Activated CD4-positive, alpha-beta T cell treated with anti-CD3 and anti-CD28 coated beads, Interleukin-2, amount 50 U/mL, for 24 hours (primary cell): ENCODE measurements at regions not wholly inside any gene's neighbourhood (a gene's known extent, or its start where the extent isn't known, plus 50 kb on each side); places are given as distances from the start of the nearest gene placed in this dataset.

Source experiments
- DNase-seq, 2 donors: peaks; one replicate each; pipeline ENCODE4 v3.0.0-alpha.2; 2020; ENCODE audit warnings: low read depth in 1 of 2, low spot score in 1 of 2

DNA sequence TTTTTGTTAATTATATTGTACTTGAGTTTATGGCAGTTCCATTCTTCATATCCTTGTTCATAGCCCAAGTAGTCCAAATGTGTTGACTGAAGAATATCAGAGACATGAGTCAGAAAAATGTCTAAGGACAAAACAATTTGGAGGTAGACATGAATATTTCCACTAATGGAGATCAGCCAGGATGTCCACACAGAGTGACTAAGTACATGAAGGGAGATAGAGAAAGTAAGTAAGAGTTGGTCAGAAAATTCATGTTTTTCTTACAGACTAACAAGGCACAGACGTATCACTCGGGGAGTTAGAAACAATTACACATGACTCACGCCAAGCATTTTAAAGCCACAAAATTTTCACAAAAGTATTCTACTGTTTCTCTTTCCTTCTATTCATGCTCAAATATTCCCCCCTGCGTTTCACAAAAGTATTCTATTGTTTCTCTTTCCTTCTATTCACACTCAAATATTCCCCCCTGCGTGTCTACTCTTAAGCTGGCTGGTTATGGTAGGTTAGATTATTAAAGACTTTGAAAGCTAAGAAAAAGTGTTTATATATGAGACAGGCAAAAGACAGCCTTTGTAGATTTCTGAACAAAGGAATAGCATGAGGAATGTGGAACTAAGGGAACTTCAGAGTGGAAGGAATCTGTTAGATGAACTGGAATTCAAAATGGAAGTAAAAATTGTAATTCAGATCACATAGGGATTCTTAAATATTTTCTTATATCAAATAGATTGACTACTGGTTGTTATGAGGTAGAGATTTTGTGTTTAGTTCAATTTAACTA is 648.7 kb upstream of the CCDC54 start:
- DNase-seq: no peak

DNA sequence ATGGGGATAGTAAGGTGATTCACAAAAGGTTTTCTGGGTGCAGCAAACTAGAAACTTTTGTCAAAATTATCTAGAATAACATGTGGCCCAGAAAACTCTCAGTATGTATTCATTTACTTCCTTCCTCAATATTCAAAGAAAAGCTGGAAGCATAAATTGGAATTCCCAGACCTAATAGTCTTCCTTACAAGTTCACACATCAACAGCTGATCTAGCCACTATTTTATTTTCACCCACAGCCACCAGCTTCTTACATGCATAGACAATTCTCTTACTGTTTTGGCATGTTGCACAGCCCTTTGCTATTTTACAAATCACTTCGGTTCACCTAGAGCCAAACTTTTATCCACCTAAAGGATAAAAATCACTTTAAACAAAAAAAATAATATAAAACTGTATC is 647.8 kb upstream of the CCDC54 start:
- no peak for DNase-seq

DNA sequence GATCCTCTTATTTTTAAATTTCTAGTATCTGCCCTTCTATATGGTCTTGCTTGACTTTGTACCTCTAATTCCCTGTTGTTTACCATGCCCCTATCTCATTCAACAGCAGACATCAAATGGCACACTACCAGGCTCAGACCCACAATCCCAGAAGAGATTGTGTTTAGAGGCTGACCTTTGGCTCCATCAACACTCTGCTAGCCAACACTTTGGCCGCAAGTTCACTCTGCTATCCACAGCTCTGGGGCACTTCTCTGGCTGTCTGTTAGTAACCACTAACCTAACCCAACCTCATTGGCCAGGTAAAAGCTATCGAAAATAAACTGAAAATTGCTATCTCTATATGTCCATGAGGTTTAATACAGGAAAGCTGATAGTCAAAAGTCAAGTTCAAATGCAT is 646.0 kb upstream of the CCDC54 start:
- no peak for DNase-seq

DNA sequence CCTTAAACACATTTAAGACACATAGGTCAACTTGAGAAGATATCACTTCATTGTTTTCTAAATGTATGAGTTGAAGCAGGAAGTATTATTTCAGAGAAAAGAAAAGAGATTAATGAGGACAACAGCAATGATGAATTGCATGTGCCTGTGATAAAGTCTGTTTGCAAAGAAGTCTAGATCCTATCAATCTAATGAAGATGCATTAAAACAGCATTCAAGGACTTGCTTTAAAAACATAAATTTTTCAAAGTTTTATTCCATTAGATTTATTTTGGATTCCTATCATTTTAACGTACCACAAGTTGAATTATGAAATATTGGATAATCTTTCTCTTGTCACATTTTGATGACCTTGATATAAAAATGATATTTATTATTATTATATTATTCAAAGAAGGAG is 642.5 kb upstream of the CCDC54 start:
- DNase-seq: no peak

DNA sequence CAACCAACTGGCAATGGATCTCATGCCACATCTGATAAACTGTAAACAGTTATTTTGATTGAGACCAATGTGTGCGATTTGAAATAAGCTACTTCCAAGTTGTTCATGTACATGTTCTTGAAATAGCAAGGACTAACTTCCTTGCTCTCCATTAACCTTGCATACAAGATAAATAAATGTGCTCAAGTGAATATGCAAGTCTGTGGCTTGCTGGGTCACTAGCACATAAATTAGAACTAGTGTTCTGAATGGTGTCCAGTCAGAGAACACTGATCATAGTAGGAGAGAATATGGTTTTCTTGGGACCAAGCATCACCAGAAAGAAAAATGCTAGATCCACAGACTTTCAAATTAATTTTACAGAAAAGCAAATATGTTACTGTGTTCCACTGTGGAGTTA is 640.0 kb upstream of the CCDC54 start:
- no peak for DNase-seq

DNA sequence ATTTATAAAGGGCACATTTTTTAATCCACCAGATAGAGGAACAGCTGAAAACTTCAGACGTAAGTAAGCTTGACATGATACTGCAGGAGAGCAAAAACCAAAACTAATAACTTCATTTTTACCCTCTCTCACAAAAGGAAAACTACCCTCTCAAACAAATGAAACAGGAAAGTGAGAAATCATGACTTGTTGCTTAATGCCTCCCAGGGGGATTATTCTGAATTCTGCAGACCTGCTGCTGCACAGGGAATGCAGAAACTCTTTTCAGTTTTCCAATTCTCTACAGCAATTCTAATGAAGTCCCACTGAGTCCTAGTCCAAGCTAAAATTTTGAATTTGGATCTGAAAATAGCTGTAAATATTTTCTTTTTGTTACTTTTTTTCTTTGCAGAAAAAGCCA is 637.1 kb upstream of the CCDC54 start:
- DNase-seq: no peak

DNA sequence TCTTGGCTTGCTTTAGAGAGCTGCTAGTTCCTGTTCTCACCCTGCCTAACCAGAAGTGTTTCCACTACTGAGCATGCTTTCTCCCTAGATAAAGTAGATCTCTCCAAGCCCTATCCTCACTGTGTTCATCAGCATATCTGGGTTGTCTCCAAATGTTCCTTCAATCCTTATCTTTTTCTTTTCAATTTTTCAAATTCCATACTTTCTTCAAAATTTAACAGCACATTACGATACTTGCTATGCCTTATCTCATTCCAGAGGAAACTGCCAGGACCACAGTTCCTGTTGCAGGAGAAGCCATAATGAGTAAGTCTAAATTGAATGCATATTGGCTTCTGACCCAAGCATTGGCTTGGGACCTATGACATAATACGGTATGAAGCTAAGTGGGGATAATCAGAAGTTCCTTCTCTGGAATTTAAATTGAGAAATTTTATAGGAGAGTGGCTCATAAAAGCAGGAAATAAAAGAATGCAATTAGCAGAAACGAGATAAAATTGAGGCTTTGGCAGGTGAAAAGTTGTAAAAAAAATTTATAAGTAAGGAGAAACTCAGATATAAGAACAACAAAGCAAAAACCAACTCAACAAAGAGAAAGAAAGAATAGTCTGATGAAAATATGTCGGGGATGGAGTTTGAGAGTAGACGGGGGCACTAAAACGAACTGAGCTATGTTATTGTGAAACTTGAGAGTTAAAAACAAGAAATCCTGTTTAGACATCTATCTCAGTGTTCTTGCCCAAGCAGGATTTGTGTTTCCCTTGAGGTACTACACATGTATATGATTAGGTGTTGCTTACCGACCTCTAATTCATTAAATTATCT is 631.7 kb upstream of the CCDC54 start:
- no peak for DNase-seq

DNA sequence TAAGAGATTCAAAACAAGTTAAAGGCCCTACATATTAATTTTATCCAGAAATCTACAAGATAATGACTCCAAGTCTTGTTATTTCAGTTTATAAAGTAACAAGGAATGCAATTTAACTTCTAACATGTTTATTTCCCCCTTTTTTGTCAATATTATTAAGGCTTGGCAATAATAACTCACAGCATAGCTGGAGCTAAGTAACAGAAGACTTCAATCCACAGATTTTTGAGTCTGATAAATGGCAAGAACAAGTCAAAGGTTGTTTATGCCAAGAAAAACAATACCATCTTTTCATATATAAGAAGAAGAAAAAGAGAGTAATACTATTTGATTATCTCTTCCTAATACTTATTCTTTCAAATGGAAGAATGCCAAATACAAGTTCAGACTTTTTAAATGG is 631.0 kb upstream of the CCDC54 start:
- DNase-seq: no peak

DNA sequence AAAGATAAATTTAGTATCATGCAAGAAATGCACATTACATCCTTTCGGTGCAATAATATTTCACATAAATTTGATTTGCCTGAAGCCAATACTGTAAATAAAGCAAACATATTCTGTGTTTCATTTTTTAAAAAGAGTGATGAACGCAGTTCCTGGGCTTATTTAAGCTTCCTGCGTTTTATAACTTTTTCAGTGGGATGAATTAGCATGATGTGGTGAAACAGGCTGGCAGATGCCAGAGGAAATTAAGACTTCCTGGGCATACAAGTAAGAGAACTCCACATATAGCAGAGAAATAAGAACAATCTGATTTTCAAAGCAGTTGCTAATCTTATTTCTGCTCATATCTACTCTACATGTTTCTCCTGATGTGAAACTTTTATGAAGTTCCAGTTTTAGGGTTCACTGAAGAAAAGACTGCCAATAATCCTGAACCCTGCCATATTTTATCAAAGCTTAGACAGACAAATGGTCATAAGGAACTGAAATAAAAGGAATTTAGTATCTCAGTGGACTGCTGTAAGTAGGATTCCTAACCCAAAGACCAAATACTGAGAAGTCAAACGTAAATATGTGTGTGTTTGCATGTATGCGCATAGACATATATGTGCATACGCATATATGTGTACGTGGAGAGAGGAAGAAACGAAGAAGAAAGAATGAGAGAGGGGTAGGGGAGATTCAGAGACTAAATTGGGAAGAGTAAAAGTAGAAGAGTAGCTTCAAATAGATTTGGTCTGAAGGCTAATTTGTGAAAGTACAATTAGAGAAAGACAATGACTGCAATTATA is 628.6 kb upstream of the CCDC54 start:
- no peak for DNase-seq

DNA sequence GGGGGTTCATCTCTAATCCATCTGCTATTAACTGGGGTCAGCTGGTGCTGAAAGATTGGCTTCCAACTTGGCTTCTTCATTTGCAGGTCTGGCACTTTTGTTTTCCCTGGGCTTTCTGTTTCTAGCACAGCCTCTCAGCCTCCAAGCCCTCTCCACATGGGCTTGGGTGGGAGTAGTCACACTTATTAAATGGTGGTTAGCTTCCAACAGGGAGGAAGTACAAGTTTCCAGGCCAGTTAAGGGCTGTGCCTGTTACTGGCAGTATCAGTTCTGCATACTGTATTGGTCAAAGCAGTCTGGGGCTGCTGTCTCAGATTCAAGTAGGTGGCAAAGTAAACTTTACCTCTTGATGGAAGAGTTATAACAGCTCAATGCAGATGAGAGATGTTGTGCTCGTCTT is 627.1 kb upstream of the CCDC54 start:
- DNase-seq: no peak

DNA sequence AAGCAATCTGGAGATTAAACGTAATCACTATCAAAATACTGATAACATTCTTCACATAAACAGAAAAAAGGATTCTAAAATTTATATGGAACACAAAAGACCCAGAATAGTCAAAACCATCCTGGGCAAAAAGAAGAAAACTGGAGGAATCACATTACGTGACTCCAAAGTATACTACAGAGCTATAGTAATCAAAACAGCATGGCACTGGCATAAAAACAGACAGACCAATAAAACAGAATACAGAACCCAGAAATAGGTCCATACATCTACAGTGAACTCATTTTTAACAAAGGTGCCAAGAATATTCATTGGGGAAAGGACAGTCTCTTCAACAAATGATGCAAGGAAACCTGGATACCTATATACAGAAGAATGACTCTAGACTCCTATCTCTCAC is 621.9 kb upstream of the CCDC54 start:
- DNase-seq: no peak

DNA sequence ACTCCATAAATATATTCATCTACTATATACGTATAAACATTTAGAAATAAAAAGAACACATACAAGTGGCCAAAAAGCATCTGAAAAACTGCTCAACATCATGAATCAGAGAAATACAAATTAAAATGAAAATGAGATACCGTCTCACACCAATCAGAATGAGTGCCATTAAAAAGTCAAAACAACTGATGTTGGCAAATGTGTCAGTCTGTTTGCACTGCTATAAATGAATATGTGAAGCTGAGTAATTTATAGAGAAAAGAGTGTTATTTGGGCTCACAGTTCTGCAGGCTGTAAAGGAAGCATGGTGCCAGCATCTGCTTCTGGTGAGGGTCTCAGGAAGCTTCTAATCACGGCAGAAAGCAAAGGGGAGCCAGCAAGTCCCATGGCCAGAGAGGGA is 620.3 kb upstream of the CCDC54 start:
- DNase-seq: no peak

DNA sequence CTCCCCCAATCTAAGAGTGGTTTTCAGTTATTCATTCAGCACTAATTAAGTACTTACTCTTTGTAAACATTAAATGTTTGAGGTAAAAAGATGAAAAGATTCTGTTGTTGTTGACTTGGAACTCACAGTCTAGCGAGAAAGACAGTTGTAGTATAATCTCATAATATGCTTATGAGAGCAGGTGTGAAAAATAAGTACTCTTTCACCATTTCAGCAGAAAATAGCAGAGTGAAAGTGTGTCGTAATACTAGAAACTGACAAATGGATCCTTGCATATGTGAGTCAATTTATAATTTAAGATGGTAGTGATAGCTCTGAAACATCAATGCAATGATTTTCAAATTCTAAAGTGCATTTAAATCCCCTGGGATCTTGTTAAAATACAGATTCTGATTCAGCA is 618.8 kb upstream of the CCDC54 start:
- DNase-seq: no peak

DNA sequence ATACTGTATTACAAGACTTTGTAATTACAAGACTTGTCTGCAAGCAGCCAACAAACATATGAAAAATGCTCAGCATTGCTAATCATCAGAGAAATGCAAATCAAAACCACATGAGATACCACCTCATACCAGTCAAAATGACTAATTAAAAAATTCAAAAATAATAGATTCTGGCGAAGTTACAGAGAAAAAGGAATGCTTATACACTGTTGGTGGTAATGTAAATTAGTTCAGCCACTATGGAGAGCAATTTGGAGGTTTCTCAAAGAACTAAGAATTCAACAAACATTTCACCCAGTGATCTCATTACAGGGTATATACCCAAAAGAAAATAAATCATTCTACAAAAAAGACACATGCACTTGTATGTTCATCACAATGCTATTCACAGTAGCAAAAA is 617.5 kb upstream of the CCDC54 start:
- no peak for DNase-seq

DNA sequence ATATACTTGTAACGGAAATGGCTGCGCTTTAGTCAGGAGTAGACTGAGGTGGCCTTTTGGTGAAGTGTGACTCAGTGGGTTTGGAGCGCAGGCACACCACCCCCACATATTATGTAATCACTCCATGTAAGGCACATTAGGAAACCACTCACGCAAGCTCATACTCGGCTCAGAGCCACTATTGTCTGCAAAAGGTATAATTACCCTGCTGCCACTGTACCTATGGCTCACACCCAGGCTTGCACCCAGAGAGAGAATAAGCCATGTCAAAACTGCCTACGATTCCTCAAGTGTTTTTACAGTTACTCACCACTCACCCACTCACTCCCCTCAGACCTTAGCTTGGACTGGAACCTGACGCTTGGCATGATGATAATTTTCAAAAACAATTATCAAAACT is 611.9 kb upstream of the CCDC54 start:
- DNase-seq: no peak

DNA sequence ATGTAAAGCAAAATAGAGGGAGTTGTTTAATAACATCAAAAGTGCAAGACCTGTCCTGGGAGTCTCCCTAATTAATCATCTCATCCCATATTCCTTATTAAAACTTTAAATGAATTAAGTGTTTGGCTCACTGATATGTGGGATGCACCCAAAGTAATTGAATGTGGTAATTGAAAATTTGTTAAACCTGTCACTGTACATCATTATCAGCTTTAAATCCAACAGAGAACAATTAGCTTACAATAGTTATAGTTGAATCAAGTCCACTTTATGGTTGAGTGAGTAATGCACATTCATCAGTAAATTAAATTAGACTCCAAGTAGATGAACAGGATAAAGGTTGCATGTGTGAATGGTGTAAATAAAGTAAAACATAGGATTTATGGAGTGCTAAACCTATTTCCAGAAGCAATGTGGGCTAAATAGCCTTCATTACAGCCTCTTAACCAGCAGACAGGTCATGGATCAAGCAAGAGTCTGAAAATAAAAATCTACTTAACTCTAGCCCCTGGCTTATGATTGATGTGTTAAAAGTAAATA is 608.2 kb upstream of the CCDC54 start:
- DNase-seq: no peak

DNA sequence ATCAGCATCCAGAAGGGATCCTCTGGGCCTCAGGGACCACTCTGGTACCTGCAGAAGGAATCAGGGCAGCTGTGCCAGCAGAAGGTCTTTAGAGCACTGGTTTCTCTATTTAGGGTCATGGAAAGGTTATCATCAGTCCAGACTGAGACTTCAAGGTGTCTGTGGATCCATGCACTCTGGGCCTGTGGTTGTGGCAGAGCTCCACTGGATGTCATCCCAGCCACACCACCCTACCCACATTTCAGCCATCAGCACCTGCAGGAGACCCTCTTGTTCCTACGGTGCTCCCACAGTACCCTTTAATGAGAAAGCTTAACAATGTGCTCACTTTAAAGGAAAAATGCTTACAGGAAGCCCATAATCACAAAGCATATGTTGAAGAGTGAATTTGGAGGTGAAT is 603.4 kb upstream of the CCDC54 start:
- DNase-seq: no peak

DNA sequence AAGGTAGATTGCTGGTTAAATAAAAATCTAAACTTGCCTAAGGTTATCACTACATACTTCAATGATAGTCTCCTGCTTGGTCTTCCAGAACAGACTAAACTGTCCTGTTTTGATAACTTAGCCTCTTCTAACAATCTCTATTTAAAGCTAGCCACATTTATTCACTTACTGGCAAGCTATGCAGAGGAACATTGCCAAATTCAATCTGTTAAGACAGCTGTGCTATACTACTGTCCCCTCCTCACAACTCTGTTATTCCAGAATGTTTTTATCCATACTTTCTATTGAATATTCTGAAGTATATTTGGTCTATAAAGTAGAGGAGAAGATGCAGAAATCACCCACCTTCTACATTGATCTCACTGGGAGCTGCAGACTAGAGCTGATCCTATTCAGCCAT is 594.0 kb upstream of the CCDC54 start:
- no peak for DNase-seq

DNA sequence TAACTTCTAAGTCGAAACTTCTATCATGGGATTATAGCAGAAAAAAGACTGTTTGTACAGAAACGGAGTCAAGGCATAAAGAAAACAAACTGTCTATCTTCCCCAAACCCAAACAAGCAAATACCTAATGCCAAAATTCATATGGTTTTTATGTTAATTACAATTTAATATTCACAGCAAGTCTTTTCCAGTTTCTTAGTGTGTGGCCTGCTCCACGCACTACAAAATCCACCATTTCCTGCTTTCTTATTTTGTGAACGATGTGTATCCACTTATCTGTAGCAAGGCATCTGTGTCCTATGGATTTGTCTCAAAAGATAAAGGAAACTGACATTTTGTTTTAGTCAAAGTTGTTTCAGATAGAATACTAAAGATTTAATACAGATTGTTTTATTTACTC is 588.0 kb upstream of the CCDC54 start:
- DNase-seq: no peak

DNA sequence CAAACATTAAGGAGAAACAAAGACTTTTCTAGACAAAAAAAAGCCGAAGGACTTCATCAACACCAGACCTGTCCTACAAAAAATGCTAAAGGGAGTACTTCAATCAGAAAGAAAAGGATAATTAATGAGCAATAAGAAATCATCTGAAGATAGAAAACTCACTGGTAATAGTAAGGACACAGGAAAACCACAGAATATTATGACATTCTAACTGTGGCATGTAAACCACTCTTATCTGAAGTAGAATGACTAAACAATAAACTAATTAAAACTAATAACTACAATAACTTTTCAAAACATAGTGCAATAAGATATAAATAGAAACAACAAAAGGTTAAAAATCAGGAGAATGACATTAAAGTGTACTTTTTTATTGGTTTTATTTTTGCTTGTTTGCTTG is 584.5 kb upstream of the CCDC54 start:
- no peak for DNase-seq

DNA sequence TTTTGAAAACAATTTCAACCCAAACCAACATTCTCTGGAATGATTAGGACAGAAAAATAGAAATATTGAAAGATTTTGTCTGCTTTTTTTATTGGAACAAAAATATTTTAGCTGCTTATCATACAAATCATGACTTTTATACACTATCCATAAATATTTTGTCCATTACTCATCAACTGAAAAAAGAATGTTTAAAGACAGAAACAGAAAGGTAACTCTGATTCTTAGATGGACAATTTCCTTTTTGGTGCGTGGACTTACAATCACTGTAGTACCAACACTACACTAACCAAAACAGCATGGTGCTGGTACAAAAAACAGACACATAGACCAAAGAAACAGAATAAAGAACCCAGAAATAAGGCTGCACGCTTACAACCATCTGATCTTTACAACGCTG is 582.8 kb upstream of the CCDC54 start:
- DNase-seq: no peak

DNA sequence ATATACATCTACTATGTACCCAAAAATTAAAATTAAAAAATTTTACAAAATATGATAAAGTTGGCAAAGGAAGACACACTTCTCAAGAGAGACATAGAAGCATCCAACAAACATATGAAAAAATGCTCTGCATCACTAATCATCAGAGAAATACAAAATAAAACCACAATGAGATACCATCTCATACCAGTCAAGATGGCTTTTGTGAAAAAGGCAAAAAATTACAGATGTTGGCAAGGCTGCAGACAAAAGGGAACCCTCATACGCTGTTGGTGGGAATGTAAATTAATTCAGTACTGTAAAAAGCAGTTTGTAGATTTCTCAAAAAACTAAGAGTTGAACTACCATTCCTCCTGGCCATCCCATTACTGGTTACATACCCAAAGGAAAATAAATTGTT is 581.7 kb upstream of the CCDC54 start:
- DNase-seq: no peak
